ENCODE measurements at regions not wholly inside any gene's neighbourhood (a gene's known extent, or its start where the extent isn't known, plus 50 kb on each side); places are given as distances from the start of the nearest gene placed in this dataset.

DNA sequence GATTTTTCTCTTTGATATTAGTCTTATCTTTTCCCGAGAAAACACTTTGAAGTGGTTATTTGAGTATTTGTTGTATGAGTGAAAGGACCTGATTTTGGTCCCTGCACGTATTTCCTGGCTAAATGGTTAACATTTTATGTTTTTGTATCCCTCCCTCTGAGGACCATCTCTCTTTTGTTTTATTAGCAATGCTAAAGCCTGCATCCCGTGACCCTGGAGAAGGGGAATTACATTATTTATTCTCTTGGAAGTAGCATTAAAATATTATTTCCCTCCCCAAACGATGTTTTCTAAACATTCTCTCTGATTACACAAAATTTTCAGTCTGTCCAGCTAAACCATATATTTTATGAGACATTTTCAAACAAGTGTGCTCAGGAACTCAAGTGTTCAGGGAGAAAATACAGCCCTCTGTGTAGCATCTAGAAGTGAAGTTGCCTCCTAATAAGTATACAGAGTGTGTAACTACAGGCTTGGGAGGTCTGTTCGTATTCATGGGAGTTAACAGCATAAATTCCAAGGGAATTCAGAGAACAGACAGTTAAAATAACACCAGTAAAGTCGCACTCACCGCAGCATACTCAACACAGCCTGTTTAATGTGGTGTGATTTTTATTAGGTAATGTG is 163.8 kb upstream of the NPVF start:
- TF ChIP-seq, protein P1, sequence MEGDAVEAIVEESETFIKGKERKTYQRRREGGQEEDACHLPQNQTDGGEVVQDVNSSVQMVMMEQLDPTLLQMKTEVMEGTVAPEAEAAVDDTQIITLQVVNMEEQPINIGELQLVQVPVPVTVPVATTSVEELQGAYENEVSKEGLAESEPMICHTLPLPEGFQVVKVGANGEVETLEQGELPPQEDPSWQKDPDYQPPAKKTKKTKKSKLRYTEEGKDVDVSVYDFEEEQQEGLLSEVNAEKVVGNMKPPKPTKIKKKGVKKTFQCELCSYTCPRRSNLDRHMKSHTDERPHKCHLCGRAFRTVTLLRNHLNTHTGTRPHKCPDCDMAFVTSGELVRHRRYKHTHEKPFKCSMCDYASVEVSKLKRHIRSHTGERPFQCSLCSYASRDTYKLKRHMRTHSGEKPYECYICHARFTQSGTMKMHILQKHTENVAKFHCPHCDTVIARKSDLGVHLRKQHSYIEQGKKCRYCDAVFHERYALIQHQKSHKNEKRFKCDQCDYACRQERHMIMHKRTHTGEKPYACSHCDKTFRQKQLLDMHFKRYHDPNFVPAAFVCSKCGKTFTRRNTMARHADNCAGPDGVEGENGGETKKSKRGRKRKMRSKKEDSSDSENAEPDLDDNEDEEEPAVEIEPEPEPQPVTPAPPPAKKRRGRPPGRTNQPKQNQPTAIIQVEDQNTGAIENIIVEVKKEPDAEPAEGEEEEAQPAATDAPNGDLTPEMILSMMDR (conservative IDR thresholded peaks at IDR 0.05) = no peak
- no peak for TF ChIP-seq EZH2 (IDR thresholded peaks at IDR 0.05; ENCODE audit: low read depth)
